ENCODE measurements at regions not wholly inside any gene's neighbourhood (a gene's known extent, or its start where the extent isn't known, plus 50 kb on each side); places are given as distances from the start of the nearest gene placed in this dataset.
A peak's percentile ranks its signal among the peaks of the same experiment; 100 is the strongest.
"Not testable (repeated sequence)": the region's sequence is repeated elsewhere in the genome, so short reads cannot be mapped to it uniquely, and the experiment has no call there.

DNA sequence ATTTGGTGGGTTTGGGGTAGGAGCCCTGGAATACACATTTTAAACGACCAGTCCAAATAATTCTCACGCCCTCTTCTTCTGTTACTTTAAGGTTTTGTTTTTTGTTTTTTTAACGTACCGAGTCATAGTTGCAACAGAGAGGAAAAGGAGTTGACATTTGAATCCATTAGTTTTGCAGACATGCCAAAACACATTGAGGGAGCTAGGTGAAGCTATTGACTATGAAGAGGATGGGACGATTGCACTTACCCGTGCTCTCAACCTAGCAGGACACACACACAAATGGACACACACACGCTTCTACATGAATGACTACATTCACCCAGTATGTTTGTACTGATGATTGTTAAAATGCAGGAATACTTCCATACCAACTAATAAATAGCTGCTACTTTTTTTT lies 54.3 kb upstream of the CIT start:
- no peak for DNase-seq (ENCODE audit: low read depth)

DNA sequence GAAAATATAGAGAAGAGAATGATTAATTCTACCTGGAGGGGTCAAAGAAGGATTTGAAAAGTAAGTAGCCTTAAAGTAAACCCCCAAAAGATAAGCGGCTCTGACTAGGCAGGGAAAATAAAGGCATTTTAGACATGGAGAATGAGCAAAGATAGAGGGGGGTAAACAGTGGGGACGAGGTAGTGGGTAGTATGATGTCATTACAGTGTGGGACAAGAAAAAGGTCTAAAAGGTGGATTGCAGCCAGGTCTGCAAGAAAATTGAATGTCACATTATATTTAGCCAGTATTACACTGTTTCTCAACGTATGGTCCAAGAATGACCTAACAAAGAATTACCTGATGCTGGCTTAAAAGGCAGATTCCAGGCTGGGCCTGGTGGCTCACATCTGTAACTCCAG lies 55.8 kb upstream of the CIT start:
- no peak for DNase-seq (ENCODE audit: low read depth)

DNA sequence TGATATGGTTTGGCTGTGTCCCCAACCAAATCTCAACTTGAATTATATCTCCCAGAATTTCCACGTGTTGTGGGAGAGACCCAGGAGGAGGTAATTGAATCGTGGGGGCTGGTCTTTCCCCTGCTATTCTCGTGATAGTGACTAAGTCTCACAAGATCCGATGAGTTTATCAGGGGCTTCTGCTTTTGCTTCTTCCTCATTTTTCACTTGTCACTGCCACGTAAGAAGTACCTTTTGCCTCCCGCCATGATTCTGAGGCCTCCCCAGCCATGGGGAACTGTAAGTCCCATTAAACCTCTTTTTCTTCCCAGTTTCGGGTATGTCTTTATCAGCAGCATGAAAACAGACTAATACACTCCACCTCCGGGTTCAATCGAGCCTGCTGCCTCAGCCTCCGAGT lies 54.3 kb upstream of the BICDL1 start:
- not testable (repeated sequence) for DNase-seq (ENCODE audit: low read depth)

DNA sequence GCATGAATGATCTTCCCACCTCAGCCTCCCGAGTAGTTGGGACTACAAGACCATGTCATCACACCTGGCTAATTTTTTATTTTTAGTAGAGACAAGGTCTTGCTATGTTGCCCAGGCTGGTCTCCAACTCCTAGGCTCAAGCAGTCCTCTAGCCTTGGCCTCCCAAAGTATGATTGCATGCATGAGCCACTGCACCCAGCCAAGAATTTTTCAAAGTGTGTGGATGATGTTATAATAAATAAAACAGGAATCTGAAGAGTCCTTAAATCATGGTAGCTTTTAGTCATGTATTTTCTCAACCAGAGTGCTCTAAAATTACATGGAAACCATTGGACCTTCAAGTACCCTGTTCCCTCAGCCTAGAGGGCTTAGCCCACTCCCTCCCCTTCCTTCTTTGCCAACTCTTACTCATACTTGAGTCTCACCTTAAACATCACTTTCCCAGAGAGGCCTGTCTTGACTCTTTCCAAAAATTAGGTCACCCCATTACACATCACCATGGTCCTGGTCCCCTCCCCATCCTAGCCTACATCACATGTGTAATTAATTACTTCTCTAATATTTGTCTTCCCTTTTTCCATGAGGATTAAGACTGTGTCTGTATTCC lies 52.2 kb upstream of the BICDL1 start:
- DNase-seq (ENCODE audit: low read depth) = no peak

DNA sequence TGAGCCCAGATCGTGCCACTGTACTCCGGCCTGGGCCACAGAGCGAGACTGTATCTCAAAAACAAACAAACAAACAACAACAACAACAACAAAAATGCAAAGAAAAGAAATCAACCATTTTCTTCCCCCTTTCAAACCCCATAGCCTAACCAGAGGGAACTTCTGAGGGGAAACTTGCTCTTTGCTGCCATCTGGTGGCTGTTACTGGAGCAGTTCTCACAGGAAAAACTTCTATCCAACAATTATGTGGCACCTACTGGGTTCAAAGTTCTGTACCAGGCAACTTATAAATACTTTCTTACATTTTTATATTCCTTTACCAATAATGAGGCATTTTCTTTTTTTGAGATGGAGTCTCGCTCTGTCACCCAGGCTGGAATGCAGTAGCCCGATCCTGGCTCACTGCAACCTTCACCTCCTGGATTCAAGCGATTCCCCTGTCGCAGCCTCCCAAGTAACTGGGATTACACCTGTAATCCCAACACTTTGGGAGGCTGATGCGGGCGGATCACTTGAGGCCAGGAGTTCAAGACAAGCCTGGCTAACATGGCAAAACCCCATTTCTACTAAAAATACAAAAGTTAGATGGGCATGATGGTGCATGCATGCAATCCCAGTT lies 50.9 kb upstream of the BICDL1 start:
- DNase-seq (ENCODE audit: low read depth) = peak; percentile 9
